SK-N-SH treated with all-trans-retinoic acid at 6 μM for 48 hours (cell line): ENCODE measurements at regions not wholly inside any gene's neighbourhood (a gene's known extent, or its start where the extent isn't known, plus 50 kb on each side); places are given as distances from the start of the nearest gene placed in this dataset.
"Not testable (repeated sequence)": the region's sequence is repeated elsewhere in the genome, so short reads cannot be mapped to it uniquely, and the experiment has no call there.

Source experiments
- ATAC-seq: fragments of 200-7000 bp; cut with Tn5 transposase; 3 replicates; pipeline ENCODE4 v1.9.1; 2020; ENCODE audit warnings: mild to moderate bottlenecking, moderate library complexity
- ARNTL ChIP-seq: fragments of 450-650 bp; formaldehyde crosslinking; IDR thresholded peaks from 2 replicates; pipeline ENCODE4 v1.5.0; 2020; ENCODE audit warnings: low read depth, mild to moderate bottlenecking, moderate library complexity, borderline replicate concordance
- BACH2 ChIP-seq: fragments of 250-450 bp; sonication (Bioruptor Pico); IDR thresholded peaks from 2 replicates; pipeline ENCODE4 v1.9.0; 2021; ENCODE audit warnings: mild to moderate bottlenecking, borderline replicate concordance
- CSDC2 ChIP-seq: fragments of 250-450 bp; sonication (Bioruptor Pico); IDR thresholded peaks from 2 replicates; pipeline ENCODE4 v1.5.0; 2020; ENCODE audit warnings: mild to moderate bottlenecking, moderate library complexity
- ESRRG ChIP-seq: fragments of 250-450 bp; sonication (Bioruptor Pico); IDR thresholded peaks from 2 replicates; pipeline ENCODE4 v1.6.1; 2021; ENCODE audit warnings: mild to moderate bottlenecking
- GLIS3 ChIP-seq: fragments of 250-450 bp; sonication (Bioruptor Pico); IDR thresholded peaks from 2 replicates; pipeline ENCODE4 v1.5.0; 2020; ENCODE audit warnings: mild to moderate bottlenecking, moderate library complexity
- ISL1 ChIP-seq: fragments of 250-450 bp; sonication (Bioruptor Pico); IDR thresholded peaks from 2 replicates; pipeline ENCODE4 v2.1.2; 2022; ENCODE audit warnings: mild to moderate bottlenecking, moderate library complexity
- OSR1 ChIP-seq: fragments of 250-450 bp; sonication (Bioruptor Pico); IDR thresholded peaks from 2 replicates; pipeline ENCODE4 v1.8.0; 2022; ENCODE audit warnings: moderate library complexity, mild to moderate bottlenecking, inconsistent platforms
- PPARA ChIP-seq: fragments of 250-450 bp; sonication (Bioruptor Pico); IDR thresholded peaks from 2 replicates; pipeline ENCODE4 v1.5.0; 2020; ENCODE audit warnings: mild to moderate bottlenecking, borderline replicate concordance
- RARB ChIP-seq: fragments of 250-450 bp; sonication (Bioruptor Pico); IDR thresholded peaks from 2 replicates; pipeline ENCODE4 v1.8.0; 2021; ENCODE audit warnings: mild to moderate bottlenecking, moderate library complexity
- SNAI2 ChIP-seq: fragments of 250-450 bp; sonication (Bioruptor Pico); IDR thresholded peaks from 2 replicates; pipeline ENCODE4 v1.5.0; 2020; ENCODE audit warnings: mild to moderate bottlenecking, moderate library complexity
- TOX ChIP-seq: fragments of 250-450 bp; sonication (Bioruptor Pico); IDR thresholded peaks from 2 replicates; pipeline ENCODE4 v1.8.0; 2021; ENCODE audit warnings: mild to moderate bottlenecking, moderate library complexity, borderline replicate concordance
- ZC3H10 ChIP-seq: fragments of 250-450 bp; sonication (Bioruptor Pico); IDR thresholded peaks from 2 replicates; pipeline ENCODE4 v1.5.1; 2021; ENCODE audit warnings: mild to moderate bottlenecking, moderate library complexity
- ZFP3 ChIP-seq: fragments of 250-450 bp; sonication (Bioruptor Pico); IDR thresholded peaks from 2 replicates; pipeline ENCODE4 v1.5.0; 2020; ENCODE audit warnings: mild to moderate bottlenecking, moderate library complexity
- ZFP30 ChIP-seq: fragments of 450-650 bp; formaldehyde crosslinking; IDR thresholded peaks from 2 replicates; pipeline ENCODE4 v1.5.0; 2022; ENCODE audit warnings: mild to moderate bottlenecking, moderate library complexity
- ZNF565 ChIP-seq: fragments of 450-650 bp; formaldehyde crosslinking; conservative IDR thresholded peaks from 2 replicates; pipeline ENCODE4 v1.5.0; 2020; ENCODE audit warnings: low read depth, mild to moderate bottlenecking, moderate library complexity
- ZNF70 ChIP-seq: fragments of 450-650 bp; formaldehyde crosslinking; IDR thresholded peaks from 2 replicates; pipeline ENCODE4 v1.5.0; 2020; ENCODE audit warnings: mild to moderate bottlenecking, moderate library complexity
- ZNF8 ChIP-seq: fragments of 450-650 bp; formaldehyde crosslinking; IDR thresholded peaks from 2 replicates; pipeline ENCODE4 v1.5.0; 2020; ENCODE audit warnings: mild to moderate bottlenecking, moderate library complexity
- TF ChIP-seq, protein P1 (sequence below): fragments of 250-450 bp; sonication (Bioruptor Pico); IDR thresholded peaks from 2 replicates; pipeline ENCODE4 v1.5.0; 2020; ENCODE audit warnings: mild to moderate bottlenecking, moderate library complexity
- TF ChIP-seq, protein P2 (sequence below): fragments of 250-450 bp; sonication (Bioruptor Pico); IDR thresholded peaks from 2 replicates; pipeline ENCODE4 v1.8.0; 2021; ENCODE audit warnings: low read depth, mild to moderate bottlenecking, moderate library complexity, borderline replicate concordance
- TF ChIP-seq, protein P3 (sequence below): fragments of 250-450 bp; sonication (Bioruptor Pico); IDR thresholded peaks from 2 replicates; pipeline ENCODE4 v1.8.0; 2020; ENCODE audit warnings: mild to moderate bottlenecking, moderate library complexity, borderline replicate concordance
- TF ChIP-seq, protein P4 (sequence below): fragments of 250-450 bp; sonication (Bioruptor Pico); IDR thresholded peaks from 2 replicates; pipeline ENCODE4 v1.5.1; 2021; ENCODE audit warnings: mild to moderate bottlenecking, moderate library complexity

DNA sequence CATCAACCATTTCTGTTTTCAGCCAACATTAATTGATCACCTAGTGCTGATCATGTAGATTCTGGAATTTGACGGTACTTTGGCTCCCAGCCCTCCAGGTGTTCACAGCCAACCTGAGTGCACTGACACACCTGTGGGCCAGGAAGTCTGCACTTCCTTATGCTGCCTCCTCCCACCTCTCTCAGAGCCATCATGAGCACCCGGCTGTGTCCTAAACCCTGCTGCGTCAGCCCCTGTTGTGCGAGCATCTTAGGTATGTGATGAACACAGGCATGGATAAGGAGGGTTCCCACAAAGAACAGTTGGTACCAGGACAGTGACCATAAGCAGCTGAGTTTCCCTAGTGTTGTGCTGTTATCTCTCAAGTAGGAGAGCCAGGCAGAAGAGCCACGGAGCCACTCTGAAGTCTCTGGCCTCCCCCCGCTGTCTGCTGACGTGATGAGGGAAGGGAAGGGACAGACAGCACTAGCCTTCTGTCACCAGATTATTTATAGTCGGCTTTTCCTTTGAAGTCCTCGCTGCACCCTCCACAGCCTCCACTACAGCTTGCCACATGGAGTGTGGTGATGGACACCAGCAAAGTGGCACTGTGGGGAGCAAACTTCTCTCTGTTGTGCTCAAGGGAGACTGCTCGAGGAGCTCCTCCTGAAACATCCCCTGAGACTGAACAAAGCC lies 162.8 kb upstream of the ANKFN1 start:
- TF ChIP-seq SNAI2 (CRISPR knock-in tag), result no peak
- TF ChIP-seq, all 23 proteins: peak for 0
- no peak for ATAC-seq

DNA sequence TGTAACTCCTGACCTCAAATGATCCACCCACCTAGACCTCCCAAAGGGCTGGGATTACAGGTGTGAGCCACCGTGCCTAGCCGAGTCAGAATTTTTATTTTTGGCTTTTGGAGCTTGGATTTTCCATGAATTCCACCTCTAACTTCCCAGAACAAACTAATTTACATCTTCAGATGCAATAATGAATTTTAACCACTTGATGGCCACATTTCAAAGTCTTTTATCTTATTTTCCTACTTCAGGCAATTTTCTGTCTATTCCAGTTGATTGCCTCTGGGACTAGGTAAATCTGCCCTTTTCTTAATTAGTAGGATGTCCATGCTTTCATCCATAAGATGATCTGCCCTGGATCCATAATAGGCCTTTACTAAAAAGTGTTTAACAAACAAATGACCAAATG lies 156.4 kb upstream of the ANKFN1 start:
- no peak for TF ChIP-seq ARNTL
- no peak for TF ChIP-seq ZNF8 (CRISPR knock-in tag)
- no peak for TF ChIP-seq RARB
- no peak for TF ChIP-seq SNAI2 (CRISPR knock-in tag)
- no peak for TF ChIP-seq OSR1
- TF ChIP-seq ISL1 (CRISPR knock-in tag), result no peak
- ATAC-seq, result no peak

DNA sequence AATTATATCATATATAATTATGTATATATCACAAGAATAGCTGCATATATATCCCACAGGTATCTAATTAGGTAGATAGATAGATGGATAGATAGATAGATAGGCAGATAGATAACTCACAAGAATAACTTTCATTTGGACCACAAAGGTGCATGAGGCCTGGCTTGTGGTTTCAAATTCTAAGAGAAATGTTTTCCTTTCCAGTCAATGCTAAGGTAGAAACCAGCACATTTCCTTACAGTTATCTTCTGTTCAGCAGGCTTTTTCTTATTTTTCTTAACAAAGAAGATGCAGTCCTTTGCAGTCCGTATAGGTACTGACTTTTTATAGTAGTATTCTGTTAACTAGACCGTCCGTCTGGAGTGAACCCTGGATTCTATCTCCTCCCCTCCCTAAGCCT lies 152.9 kb upstream of the ANKFN1 start:
- TF ChIP-seq GLIS3 (CRISPR knock-in tag), result no peak
- TF ChIP-seq ZFP30 (CRISPR knock-in tag), result no peak
- no peak for TF ChIP-seq CSDC2 (CRISPR knock-in tag)
- TF ChIP-seq ZC3H10 (CRISPR knock-in tag), result no peak
- ATAC-seq, result no peak

DNA sequence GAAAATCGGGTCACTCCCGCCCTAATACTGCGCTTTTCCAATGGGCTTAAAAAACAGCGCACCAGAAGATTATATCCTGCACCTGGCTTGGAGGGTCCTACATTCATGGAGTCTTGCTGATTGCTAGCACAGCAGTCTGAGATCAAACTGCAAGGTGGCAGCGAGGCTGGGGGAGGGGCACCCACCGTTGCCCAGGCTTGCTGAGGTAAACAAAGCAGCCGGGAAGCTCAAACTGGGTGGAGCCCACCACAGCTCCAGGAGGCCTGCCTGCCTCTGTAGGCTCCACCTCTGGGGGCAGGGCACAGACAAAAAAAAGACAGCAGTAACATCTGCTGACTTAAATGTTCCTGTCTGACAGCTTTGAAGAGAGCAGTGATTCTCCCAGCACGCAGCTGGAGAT lies 150.6 kb upstream of the ANKFN1 start:
- not testable (repeated sequence) for ATAC-seq

DNA sequence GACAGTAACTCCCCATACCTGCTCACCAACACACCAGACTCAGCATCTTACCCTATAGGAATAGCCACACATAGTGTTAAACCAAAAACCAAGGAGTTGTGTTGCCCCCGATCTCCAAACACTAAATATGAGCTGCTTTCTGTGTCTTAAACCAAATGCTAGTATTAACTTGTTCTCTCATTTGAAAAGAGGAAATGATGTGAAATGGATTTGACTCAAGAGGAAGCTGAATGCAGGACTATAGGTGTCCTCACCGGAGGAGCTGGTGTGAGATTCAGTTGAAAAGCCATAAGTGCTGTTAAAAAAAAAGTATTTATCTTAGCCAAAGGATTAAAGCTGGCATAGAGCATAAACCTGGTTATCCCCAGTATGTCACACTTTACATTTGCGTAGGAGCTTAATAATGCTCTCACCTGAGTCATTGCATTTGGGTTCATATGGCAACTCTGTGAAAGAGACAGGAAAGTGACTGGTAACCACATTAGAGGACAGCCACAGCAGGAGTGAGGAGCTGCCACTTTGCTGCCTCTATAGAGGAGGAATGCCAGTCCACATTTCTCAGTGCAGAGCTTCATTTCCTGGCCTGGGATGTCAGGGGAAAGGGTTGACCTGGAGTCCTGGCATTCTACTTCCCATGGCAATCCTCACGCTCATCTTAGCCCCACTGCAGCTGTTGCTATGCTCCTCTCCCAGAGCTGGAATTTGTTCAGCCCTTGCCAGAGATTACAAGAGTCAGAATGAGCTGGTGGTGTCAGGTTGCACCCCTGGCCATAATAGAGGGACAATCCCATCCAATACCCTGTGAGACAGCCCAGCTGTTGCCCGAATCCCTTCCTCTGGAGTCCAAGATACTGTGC lies 143.3 kb upstream of the ANKFN1 start:
- ATAC-seq, result no peak
- TF ChIP-seq BACH2 (CRISPR knock-in tag) (no peak), ZFP30 (CRISPR knock-in tag) (no peak), ESRRG (CRISPR knock-in tag) (no peak), GLIS3 (CRISPR knock-in tag) (no peak), ZFP3 (CRISPR knock-in tag) (no peak), ZNF70 (CRISPR knock-in tag) (no peak), ISL1 (CRISPR knock-in tag) (no peak), PPARA (CRISPR knock-in tag) (no peak), ZNF8 (CRISPR knock-in tag) (no peak), SNAI2 (CRISPR knock-in tag) (no peak), RARB (no peak), TOX (no peak), OSR1 (no peak), ZC3H10 (CRISPR knock-in tag) (no peak), ZNF565 (CRISPR knock-in tag) (no peak), ARNTL (no peak)
- TF ChIP-seq, protein P1, sequence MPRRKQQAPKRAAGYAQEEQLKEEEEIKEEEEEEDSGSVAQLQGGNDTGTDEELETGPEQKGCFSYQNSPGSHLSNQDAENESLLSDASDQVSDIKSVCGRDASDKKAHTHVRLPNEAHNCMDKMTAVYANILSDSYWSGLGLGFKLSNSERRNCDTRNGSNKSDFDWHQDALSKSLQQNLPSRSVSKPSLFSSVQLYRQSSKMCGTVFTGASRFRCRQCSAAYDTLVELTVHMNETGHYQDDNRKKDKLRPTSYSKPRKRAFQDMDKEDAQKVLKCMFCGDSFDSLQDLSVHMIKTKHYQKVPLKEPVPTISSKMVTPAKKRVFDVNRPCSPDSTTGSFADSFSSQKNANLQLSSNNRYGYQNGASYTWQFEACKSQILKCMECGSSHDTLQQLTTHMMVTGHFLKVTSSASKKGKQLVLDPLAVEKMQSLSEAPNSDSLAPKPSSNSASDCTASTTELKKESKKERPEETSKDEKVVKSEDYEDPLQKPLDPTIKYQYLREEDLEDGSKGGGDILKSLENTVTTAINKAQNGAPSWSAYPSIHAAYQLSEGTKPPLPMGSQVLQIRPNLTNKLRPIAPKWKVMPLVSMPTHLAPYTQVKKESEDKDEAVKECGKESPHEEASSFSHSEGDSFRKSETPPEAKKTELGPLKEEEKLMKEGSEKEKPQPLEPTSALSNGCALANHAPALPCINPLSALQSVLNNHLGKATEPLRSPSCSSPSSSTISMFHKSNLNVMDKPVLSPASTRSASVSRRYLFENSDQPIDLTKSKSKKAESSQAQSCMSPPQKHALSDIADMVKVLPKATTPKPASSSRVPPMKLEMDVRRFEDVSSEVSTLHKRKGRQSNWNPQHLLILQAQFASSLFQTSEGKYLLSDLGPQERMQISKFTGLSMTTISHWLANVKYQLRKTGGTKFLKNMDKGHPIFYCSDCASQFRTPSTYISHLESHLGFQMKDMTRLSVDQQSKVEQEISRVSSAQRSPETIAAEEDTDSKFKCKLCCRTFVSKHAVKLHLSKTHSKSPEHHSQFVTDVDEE (CRISPR knock-in tag), result no peak
- TF ChIP-seq, protein P2, sequence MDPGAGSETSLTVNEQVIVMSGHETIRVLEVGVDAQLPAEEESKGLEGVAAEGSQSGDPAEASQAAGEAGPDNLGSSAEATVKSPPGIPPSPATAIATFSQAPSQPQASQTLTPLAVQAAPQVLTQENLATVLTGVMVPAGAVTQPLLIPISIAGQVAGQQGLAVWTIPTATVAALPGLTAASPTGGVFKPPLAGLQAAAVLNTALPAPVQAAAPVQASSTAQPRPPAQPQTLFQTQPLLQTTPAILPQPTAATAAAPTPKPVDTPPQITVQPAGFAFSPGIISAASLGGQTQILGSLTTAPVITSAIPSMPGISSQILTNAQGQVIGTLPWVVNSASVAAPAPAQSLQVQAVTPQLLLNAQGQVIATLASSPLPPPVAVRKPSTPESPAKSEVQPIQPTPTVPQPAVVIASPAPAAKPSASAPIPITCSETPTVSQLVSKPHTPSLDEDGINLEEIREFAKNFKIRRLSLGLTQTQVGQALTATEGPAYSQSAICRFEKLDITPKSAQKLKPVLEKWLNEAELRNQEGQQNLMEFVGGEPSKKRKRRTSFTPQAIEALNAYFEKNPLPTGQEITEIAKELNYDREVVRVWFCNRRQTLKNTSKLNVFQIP (CRISPR knock-in tag), result no peak
- TF ChIP-seq, protein P3, sequence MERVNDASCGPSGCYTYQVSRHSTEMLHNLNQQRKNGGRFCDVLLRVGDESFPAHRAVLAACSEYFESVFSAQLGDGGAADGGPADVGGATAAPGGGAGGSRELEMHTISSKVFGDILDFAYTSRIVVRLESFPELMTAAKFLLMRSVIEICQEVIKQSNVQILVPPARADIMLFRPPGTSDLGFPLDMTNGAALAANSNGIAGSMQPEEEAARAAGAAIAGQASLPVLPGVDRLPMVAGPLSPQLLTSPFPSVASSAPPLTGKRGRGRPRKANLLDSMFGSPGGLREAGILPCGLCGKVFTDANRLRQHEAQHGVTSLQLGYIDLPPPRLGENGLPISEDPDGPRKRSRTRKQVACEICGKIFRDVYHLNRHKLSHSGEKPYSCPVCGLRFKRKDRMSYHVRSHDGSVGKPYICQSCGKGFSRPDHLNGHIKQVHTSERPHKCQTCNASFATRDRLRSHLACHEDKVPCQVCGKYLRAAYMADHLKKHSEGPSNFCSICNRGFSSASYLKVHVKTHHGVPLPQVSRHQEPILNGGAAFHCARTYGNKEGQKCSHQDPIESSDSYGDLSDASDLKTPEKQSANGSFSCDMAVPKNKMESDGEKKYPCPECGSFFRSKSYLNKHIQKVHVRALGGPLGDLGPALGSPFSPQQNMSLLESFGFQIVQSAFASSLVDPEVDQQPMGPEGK (CRISPR knock-in tag), result no peak
- TF ChIP-seq, protein P4, sequence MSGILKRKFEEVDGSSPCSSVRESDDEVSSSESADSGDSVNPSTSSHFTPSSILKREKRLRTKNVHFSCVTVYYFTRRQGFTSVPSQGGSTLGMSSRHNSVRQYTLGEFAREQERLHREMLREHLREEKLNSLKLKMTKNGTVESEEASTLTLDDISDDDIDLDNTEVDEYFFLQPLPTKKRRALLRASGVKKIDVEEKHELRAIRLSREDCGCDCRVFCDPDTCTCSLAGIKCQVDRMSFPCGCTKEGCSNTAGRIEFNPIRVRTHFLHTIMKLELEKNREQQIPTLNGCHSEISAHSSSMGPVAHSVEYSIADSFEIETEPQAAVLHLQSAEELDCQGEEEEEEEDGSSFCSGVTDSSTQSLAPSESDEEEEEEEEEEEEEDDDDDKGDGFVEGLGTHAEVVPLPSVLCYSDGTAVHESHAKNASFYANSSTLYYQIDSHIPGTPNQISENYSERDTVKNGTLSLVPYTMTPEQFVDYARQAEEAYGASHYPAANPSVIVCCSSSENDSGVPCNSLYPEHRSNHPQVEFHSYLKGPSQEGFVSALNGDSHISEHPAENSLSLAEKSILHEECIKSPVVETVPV (CRISPR knock-in tag), result no peak
- TF ChIP-seq, all 23 proteins: peak for 0
